Hindlimb muscle (tissue), 1 donor: ENCODE measurements at regions not wholly inside any gene's neighbourhood (a gene's known extent, or its start where the extent isn't known, plus 50 kb on each side); places are given as distances from the start of the nearest gene placed in this dataset.
"Not testable (repeated sequence)": the region's sequence is repeated elsewhere in the genome, so short reads cannot be mapped to it uniquely, and the experiment has no call there.

Experiments used
- DNase-seq: peaks from one replicate; pipeline ENCODE4 v3.0.0-alpha.2; 2013

- no peak for DNase-seq
Measured at GRCh38 chrX:77003530-77003929, 443.7 kb upstream of the FGF16 start.

- DNase-seq, result no peak
Measured at GRCh38 chrX:77003956-77004355, 443.2 kb upstream of the FGF16 start.

GRCh38 chrX:77009691-77010090 is 437.5 kb upstream of the FGF16 start:
- peak; percentile 71 for DNase-seq

- no peak for DNase-seq
Measured at GRCh38 chrX:77014377-77015372, 432.5 kb upstream of the FGF16 start.

- no peak for DNase-seq
Measured at GRCh38 chrX:77017093-77017492, 430.1 kb upstream of the FGF16 start.

GRCh38 chrX:77046180-77046810 is 400.9 kb upstream of the FGF16 start:
- DNase-seq, result not testable (repeated sequence)

GRCh38 chrX:77060572-77060971 is 386.6 kb upstream of the FGF16 start:
- DNase-seq, result peak; percentile 26

- DNase-seq, result no peak
Measured at GRCh38 chrX:77061022-77061421, 386.2 kb upstream of the FGF16 start.

GRCh38 chrX:77061545-77061944 is 385.6 kb upstream of the FGF16 start:
- peak; percentile 16 for DNase-seq

GRCh38 chrX:77065896-77066295 is 381.3 kb upstream of the FGF16 start:
- no peak for DNase-seq

GRCh38 chrX:77070202-77070918 is 376.8 kb upstream of the FGF16 start:
- no peak for DNase-seq

- no peak for DNase-seq
Measured at GRCh38 chrX:77076896-77077295, 370.3 kb upstream of the FGF16 start.

GRCh38 chrX:77081237-77081636 is 366.0 kb upstream of the FGF16 start:
- not testable (repeated sequence) for DNase-seq

GRCh38 chrX:77085372-77085771 is 361.8 kb upstream of the FGF16 start:
- no peak for DNase-seq

GRCh38 chrX:77087529-77088169 is 359.5 kb upstream of the FGF16 start:
- DNase-seq, result peak; percentile 78

- DNase-seq, result no peak
Measured at GRCh38 chrX:77088233-77088632, 359.0 kb upstream of the FGF16 start.

GRCh38 chrX:77114501-77114900 is 332.7 kb upstream of the FGF16 start:
- no peak for DNase-seq

- no peak for DNase-seq
Measured at GRCh38 chrX:77118686-77119085, 328.5 kb upstream of the FGF16 start.

GRCh38 chrX:77119706-77120105 is 327.5 kb upstream of the FGF16 start:
- DNase-seq, result no peak

GRCh38 chrX:77123917-77124316 is 323.3 kb upstream of the FGF16 start:
- DNase-seq, result not testable (repeated sequence)

GRCh38 chrX:77127571-77127970 is 319.6 kb upstream of the FGF16 start:
- DNase-seq, result not testable (repeated sequence)

GRCh38 chrX:77143907-77144306 is 303.3 kb upstream of the FGF16 start:
- no peak for DNase-seq

GRCh38 chrX:77160301-77160700 is 286.9 kb upstream of the FGF16 start:
- DNase-seq, result no peak
